Suppressor macrophage (primary cell): ENCODE measurements at regions not wholly inside any gene's neighbourhood (a gene's known extent, or its start where the extent isn't known, plus 50 kb on each side); places are given as distances from the start of the nearest gene placed in this dataset.
"Not testable (repeated sequence)": the region's sequence is repeated elsewhere in the genome, so short reads cannot be mapped to it uniquely, and the experiment has no call there.

ENCODE experiments used
- DNase-seq, 4 experiments: peaks; one replicate each; pipeline ENCODE4 v3.0.0-alpha.2; 2020 to 2022

DNA sequence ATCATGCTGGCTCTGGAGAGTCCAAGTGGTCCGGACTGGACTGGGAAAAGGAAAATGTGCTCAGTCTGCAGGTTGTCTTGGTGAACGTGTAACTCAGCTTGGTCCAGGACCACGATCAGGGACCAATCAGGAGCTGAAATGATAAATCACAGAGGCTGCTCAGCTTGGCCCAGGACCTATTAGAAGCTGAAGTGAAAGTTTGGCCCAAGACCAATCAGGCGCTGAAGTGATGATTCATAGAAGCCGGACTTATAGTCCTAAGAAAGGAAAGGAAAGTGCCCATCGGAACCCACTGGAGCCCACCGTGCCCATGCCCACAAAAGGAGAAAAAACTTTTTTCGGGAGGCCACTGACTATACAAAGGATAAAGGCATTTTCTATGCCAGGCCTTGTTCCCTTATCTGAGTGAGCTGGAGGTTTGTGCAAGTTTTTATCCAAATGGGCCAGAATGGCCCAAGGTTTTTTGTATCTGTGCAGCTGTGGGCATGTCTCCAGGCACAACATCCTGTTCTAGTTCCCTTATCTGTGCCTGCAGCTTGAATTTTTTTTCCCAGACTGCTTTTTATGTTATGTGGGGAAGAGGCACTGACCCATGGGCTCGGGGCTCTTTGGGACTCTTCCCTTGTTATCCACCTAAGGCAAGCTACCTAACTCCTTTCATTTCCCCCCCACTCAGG is 194.4 kb downstream of the FAM133A start:
- no peak for DNase-seq

DNA sequence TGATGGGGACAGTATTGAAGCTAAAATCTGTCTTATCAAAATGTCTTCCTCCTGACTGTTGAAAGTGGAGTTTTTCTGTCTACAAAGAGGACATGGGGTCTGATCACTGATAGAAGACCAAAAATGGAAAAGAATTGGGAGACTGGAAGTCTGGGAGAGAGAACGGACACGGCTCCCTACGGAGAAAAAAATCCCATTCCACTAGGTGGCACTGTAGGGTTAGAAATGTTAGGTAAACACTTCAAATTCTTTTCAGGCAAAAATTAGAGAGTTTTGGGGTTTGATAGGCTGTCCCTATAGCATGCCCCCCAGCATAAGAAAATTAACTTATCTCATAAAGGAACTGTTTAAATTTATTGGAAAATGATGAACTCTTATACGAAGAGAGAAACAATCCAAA is 200.5 kb downstream of the FAM133A start:
- peak; percentile 7 to 19 (median 10) for DNase-seq

GRCh38 chrX:93875621-93876282 is 201.7 kb downstream of the FAM133A start:
- no peak for DNase-seq

GRCh38 chrX:93921041-93921440 is 247.0 kb downstream of the FAM133A start:
- DNase-seq: not testable (repeated sequence)

GRCh38 chrX:93932471-93933220 is 258.6 kb downstream of the FAM133A start:
- DNase-seq: no peak

DNA sequence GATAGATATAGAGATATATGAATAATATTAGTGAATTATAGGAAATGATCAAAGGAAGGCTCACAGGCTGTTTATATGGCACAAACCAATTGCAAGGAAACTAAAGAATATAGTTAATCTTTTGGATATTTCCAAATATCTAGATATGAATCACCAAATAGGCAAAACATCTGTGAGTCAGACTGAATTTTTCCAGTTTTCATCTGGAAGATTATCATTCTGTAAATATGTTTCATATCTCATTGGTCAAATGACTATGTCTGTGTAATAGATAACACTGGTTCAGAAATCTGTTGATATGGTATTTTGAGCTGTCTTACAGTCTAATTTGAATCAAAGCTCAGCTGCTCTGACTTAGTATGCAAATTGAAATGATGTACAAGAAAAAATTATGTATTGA is 303.6 kb downstream of the FAM133A start:
- no peak for DNase-seq

GRCh38 chrX:93985344-93986307 is 311.6 kb downstream of the FAM133A start:
- DNase-seq: no peak
